Activated effector memory CD4-positive, alpha-beta T cell treated with Interleukin-2 at 50 U/mL for 16 hours (primary cell): ENCODE measurements at regions not wholly inside any gene's neighbourhood (a gene's known extent, or its start where the extent isn't known, plus 50 kb on each side); places are given as distances from the start of the nearest gene placed in this dataset.
"Not testable (repeated sequence)": the region's sequence is repeated elsewhere in the genome, so short reads cannot be mapped to it uniquely, and the experiment has no call there.

Source experiments
- DNase-seq: peaks from one replicate; pipeline ENCODE4 v3.0.0-alpha.2; 2020

- DNase-seq: no peak
Observed at GRCh38 chr15:46879032-46879770, 838.1 kb upstream of the SEMA6D start.

GRCh38 chr15:46880791-46881190 lies 836.5 kb upstream of the SEMA6D start:
- DNase-seq: no peak

- no peak for DNase-seq
Observed at GRCh38 chr15:46892621-46893160, 824.6 kb upstream of the SEMA6D start.

- DNase-seq: no peak
Observed at GRCh38 chr15:46894644-46895043, 822.7 kb upstream of the SEMA6D start.

GRCh38 chr15:46897266-46897665 lies 820.0 kb upstream of the SEMA6D start:
- DNase-seq: no peak

GRCh38 chr15:46901001-46901400 lies 816.3 kb upstream of the SEMA6D start:
- DNase-seq: no peak

GRCh38 chr15:46917721-46918252 lies 799.5 kb upstream of the SEMA6D start:
- no peak for DNase-seq

GRCh38 chr15:46918462-46919140 lies 798.7 kb upstream of the SEMA6D start:
- no peak for DNase-seq

- no peak for DNase-seq
Observed at GRCh38 chr15:46921891-46922290, 795.4 kb upstream of the SEMA6D start.

GRCh38 chr15:46930426-46930825 lies 786.9 kb upstream of the SEMA6D start:
- DNase-seq: no peak

- DNase-seq: no peak
Observed at GRCh38 chr15:46933332-46933731, 784.0 kb upstream of the SEMA6D start.

- no peak for DNase-seq
Observed at GRCh38 chr15:46934851-46935250, 782.5 kb upstream of the SEMA6D start.

- DNase-seq: no peak
Observed at GRCh38 chr15:46938169-46938568, 779.1 kb upstream of the SEMA6D start.

- DNase-seq: no peak
Observed at GRCh38 chr15:46941241-46941640, 776.1 kb upstream of the SEMA6D start.

GRCh38 chr15:46946953-46947352 lies 770.4 kb upstream of the SEMA6D start:
- no peak for DNase-seq

- no peak for DNase-seq
Observed at GRCh38 chr15:46955576-46955975, 761.7 kb upstream of the SEMA6D start.

GRCh38 chr15:46956456-46956855 lies 760.8 kb upstream of the SEMA6D start:
- DNase-seq: no peak

GRCh38 chr15:46956881-46957280 lies 760.4 kb upstream of the SEMA6D start:
- DNase-seq: no peak

- no peak for DNase-seq
Observed at GRCh38 chr15:46960581-46960980, 756.7 kb upstream of the SEMA6D start.

- no peak for DNase-seq
Observed at GRCh38 chr15:46961795-46962194, 755.5 kb upstream of the SEMA6D start.

- DNase-seq: not testable (repeated sequence)
Observed at GRCh38 chr15:46988055-46988454, 729.2 kb upstream of the SEMA6D start.

GRCh38 chr15:46996359-46996758 lies 720.9 kb upstream of the SEMA6D start:
- DNase-seq: no peak

GRCh38 chr15:46997501-46997900 lies 719.8 kb upstream of the SEMA6D start:
- DNase-seq: no peak

GRCh38 chr15:47003568-47003967 lies 713.7 kb upstream of the SEMA6D start:
- no peak for DNase-seq
